ENCODE measurements at regions not wholly inside any gene's neighbourhood (a gene's known extent, or its start where the extent isn't known, plus 50 kb on each side); places are given as distances from the start of the nearest gene placed in this dataset.

DNA sequence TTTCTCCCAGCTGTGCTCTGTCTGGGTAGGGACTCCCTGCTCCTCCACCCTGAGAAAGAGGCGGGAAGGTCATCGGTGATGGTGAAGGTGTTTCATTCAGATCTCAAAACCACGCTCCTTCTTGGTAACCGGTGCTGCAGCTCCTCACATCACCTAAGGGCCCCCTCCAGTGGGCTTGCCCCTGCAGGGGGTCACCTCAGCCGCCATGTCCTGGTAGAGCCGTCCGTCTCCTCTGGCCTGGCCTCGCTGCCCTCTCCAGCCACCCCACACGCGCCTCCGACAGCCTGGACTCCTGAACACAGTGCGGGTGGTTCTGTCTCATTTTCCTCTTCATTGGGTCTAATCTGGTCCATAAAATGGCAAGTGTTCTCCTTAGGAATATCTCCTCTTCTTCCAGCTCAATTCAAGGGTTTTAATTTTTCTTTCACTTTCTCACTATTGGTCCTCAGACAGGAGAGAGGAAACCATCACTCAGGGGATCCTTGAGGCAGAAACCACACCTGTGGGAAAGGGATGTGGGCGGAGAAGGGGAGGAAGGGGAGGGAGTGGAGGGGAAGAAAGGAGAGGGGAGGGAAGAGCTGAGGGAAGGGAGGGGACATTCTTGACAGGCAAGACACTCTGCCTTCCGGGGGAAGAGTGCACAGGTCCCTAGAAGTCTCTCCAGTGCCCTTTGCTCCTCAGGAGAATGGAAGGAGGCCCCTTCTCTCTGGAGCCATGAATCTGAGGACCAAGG is 1338.4 kb downstream of the TBC1D22A start:
- H3K27me3 ChIP-seq (ENCODE audit: control insufficient read depth, insufficient read depth, low read length), result no peaks in the 10 kb centered on the region
- H3K36me3 ChIP-seq (replicated peaks; ENCODE audit: control insufficient read depth, insufficient read depth, low read length), result no peaks in the 10 kb centered on the region
- H3K4me3 ChIP-seq (ENCODE audit: insufficient read depth, low read depth, low read length), result no peak overlapping the region
- DNase-seq, result no peak

DNA sequence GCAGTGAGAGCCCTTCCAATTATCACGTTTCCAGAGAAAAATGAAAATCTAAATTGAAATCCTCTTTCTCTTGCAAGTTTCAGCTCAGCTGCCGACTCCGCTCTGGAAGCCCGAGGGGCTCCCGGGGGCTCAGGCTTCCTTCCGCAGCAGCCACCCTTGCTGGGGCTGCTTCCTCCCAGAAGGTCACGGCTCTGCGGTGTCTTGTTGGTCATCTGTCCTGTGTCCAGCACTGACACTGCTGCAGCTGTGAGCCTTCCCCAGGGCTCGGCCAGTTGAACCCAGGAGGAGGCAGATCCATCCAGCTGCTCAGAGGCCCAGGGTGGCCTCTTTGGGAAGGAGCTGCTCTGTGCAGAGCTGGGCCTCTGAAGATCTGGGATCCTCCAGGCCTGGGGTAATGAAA is 1337.2 kb downstream of the TBC1D22A start:
- DNase-seq, result no peak
- Histone ChIP-seq H3K4me3 (ENCODE audit: insufficient read depth, low read depth, low read length) (no peak overlapping the region), H3K36me3 (replicated peaks; ENCODE audit: control insufficient read depth, insufficient read depth, low read length) (no peaks in the 10 kb centered on the region), H3K27me3 (ENCODE audit: control insufficient read depth, insufficient read depth, low read length) (no peaks in the 10 kb centered on the region)

DNA sequence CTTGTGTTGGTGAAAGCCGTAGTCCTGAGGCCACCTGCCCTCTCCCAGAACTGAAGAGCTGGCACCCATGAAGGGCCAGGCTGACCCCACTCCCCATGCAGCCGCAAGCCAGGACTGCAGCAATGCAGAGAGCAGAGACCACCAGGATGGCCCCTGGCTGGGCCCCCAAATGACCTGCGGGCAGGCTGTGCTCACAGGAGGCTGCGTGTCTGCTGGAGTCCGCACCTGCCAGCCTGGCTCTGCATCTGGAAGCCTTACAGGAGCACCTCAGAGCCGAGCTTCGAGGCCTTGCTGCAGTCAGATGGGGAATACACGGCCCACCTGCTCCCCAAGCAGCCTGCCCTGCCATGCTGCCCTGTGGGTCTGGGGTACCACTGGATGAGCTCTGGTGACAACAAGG is 1336.8 kb downstream of the TBC1D22A start:
- H3K36me3 ChIP-seq (replicated peaks; ENCODE audit: control insufficient read depth, insufficient read depth, low read length), result no peaks in the 10 kb centered on the region
- H3K27me3 ChIP-seq (ENCODE audit: control insufficient read depth, insufficient read depth, low read length), result no peaks in the 10 kb centered on the region
- H3K4me3 ChIP-seq (ENCODE audit: insufficient read depth, low read depth, low read length), result no peak overlapping the region
- no peak for DNase-seq

DNA sequence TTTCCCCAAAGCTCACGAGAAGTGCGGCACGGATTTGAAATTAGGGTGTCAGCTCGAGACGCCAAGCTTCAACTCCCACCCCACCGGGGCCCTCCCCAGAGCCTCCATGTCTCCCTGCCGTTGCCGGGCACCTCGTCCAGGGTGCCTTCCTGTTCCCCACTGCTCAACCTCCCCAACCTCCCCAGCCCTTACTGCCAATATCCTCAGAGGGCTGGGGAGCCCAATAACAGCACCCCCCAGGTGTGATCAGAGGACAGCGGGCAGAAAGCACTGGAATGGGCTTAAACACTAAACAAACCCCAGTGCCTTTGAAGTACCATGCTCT is 1336.4 kb downstream of the TBC1D22A start:
- Histone ChIP-seq H3K4me3 (ENCODE audit: insufficient read depth, low read depth, low read length) (no peak overlapping the region), H3K27me3 (ENCODE audit: control insufficient read depth, insufficient read depth, low read length) (no peaks in the 10 kb centered on the region), H3K36me3 (replicated peaks; ENCODE audit: control insufficient read depth, insufficient read depth, low read length) (no peaks in the 10 kb centered on the region)
- no peak for DNase-seq

DNA sequence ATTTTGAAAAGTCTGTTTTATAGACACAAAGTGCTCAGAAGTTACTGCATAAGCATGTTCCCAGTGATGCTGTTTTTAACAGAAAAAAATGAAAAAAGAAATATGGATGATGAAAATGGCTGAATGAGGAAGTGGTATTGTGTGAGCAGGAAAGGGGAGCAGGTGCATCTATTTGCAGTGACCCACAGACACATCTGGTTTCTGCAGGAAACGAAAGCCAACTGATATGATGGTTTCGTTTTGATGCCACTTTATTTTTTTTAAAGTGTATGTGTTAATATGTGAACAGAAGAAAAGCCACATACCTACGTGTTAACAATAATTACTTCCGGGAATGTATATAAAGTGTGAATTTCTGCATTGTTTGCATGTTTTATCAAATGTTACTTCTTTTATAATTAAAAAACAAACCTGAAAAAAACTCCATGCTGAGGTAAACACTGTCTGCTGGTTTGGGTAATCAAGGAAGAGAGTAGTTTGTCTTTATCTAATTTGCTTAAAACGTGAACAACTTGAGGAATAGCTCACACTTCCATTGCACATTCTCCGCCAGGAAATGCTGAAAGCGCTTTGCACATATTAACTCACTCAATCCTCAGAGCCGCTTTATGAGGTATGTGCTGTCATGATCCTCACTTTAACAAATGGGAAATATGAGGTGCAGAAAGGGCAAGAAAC is 1335.9 kb downstream of the TBC1D22A start:
- H3K36me3 ChIP-seq (replicated peaks; ENCODE audit: control insufficient read depth, insufficient read depth, low read length), result no peaks in the 10 kb centered on the region
- no peak for DNase-seq
- H3K4me3 ChIP-seq (ENCODE audit: insufficient read depth, low read depth, low read length), result no peak overlapping the region
- no peaks in the 10 kb centered on the region for H3K27me3 ChIP-seq (ENCODE audit: control insufficient read depth, insufficient read depth, low read length)

DNA sequence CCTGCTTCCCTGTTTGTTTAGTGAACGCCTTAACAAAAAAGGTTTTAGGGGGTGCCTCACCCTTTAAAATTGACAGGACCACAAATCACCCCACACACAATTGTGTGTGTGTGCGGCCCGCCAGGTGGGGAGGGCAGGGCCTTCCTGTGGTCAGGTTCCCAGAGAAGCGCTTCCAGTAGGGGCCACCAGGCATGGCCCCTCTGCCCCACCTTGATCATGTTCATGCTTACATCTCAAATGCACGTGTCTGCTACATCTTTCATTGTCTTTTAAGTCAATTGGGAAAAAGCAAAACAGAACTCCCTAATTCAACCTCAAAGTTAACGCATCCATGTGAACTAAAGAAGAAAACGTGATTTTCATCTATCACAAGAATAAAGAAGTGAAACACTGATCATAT is 1335.3 kb downstream of the TBC1D22A start:
- no peak for DNase-seq

DNA sequence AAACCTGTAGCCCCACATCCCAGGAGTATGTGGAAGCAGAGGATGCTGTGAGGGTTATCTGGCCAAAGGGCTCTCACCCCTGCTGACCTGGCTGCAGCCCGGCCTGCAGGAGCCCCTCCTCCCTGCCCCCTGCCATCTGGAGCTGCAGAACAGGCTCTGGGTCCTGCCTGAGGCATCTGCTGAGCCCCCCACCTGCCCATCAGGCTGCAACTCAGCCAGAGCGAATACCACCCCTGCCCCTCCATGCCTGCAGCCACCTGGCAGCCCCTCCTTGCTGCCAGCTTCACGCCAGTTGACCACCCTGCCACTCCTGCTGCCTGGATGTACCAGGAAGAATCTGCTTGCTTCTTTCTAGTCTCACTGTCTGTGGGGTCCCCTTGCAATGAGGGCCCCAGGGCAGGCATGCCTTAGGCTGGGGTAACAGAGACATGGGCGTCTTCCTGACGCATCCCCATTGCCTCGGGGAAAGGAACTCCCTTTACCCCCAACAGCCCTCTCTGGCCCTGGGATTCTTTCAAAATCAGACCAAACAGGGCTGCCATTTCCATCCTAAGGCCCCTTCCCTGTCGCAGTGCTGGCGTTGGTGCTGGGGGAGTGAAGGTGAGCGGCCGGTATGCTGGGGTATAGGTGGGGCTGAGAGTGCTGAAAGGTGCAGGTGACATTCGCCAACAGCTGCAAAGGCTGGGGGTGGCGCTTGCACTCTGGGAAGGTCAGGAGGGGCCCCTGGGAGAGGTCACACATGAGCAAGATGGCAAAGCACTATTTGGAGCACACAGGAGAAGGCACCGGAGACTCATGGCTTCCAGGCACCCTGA is 1334.6 kb downstream of the TBC1D22A start:
- H3K27me3 ChIP-seq (ENCODE audit: control insufficient read depth, insufficient read depth, low read length), result no peaks in the 10 kb centered on the region
- no peaks in the 10 kb centered on the region for H3K36me3 ChIP-seq (replicated peaks; ENCODE audit: control insufficient read depth, insufficient read depth, low read length)
- DNase-seq, result peak; percentile 58
- H3K4me3 ChIP-seq (ENCODE audit: insufficient read depth, low read depth, low read length), result no peak overlapping the region

More for the DNA sequence above, 1335.3 kb downstream of the TBC1D22A start:
- no peaks in the 10 kb centered on the region for H3K36me3 ChIP-seq (replicated peaks; ENCODE audit: control insufficient read depth, insufficient read depth, low read length)
- H3K4me3 ChIP-seq (ENCODE audit: insufficient read depth, low read depth, low read length), result no peak overlapping the region
- H3K27me3 ChIP-seq (ENCODE audit: control insufficient read depth, insufficient read depth, low read length), result no peaks in the 10 kb centered on the region

DNA sequence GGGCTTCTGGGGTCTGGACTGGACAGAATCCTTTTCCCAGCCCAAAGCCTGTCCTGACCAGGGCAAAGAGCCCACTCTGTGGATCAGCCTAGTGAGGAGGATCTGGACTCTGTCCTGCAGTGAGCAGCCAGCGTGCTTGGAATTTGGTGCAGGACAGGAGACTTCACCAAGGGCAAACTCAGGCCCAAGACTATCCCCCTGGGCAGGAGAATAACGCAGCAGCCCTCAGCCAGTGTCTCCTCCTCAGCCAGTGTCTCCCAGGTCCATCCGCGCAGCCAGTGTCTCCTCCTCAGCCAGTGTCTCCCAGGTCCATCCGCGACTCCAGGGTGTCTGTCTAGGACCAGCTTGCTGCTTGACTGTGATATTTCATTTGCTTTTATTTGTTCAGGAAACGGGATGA is 1334.0 kb downstream of the TBC1D22A start:
- no peak overlapping the region for H3K4me3 ChIP-seq (ENCODE audit: insufficient read depth, low read depth, low read length)
- H3K27me3 ChIP-seq (ENCODE audit: control insufficient read depth, insufficient read depth, low read length), result no peaks in the 10 kb centered on the region
- no peaks in the 10 kb centered on the region for H3K36me3 ChIP-seq (replicated peaks; ENCODE audit: control insufficient read depth, insufficient read depth, low read length)
- no peak for DNase-seq

DNA sequence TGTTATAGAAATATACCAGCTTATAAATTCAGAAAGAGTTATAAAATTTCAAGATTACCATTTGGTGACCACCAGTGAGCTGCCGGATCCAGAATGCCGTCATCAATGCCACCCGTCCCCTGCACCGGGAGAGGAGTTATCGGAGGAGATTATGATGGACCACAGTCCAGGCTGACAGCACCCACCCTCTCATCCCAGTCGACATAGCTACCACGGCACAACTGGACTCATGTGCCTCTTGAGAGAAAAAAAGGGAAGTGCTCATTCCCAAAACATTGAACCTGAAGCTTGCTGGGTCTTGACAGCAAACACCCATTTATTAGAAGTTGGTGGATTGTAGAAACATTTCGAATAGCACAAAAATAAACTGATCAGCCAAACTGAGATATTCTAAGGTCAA is 1331.5 kb downstream of the TBC1D22A start:
- H3K36me3 ChIP-seq (replicated peaks; ENCODE audit: control insufficient read depth, insufficient read depth, low read length), result no peaks in the 10 kb centered on the region
- no peak for DNase-seq
- no peak overlapping the region for H3K4me3 ChIP-seq (ENCODE audit: insufficient read depth, low read depth, low read length)
- H3K27me3 ChIP-seq (ENCODE audit: control insufficient read depth, insufficient read depth, low read length), result no peaks in the 10 kb centered on the region

DNA sequence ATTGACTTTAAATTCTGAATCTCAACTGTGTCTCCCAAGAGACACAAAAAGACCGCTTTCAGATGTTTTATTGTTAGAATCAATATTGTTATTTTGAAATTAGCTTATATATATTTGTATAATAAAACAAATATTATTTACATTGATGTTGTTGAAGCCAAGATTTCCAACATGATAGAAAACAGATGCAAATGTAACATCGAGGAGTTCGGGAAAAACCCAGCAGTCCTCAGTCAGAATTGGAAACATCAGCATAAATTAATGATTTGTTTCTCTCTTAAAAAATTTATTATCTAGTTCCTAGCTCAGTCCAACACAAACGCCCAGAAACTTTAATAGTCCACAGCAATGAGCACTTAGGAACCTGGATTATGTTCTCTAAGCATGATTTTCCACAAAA is 1330.4 kb downstream of the TBC1D22A start:
- Histone ChIP-seq H3K27me3 (ENCODE audit: control insufficient read depth, insufficient read depth, low read length) (no peaks in the 10 kb centered on the region), H3K36me3 (replicated peaks; ENCODE audit: control insufficient read depth, insufficient read depth, low read length) (no peaks in the 10 kb centered on the region), H3K4me3 (ENCODE audit: insufficient read depth, low read depth, low read length) (no peak overlapping the region)
- DNase-seq, result no peak

DNA sequence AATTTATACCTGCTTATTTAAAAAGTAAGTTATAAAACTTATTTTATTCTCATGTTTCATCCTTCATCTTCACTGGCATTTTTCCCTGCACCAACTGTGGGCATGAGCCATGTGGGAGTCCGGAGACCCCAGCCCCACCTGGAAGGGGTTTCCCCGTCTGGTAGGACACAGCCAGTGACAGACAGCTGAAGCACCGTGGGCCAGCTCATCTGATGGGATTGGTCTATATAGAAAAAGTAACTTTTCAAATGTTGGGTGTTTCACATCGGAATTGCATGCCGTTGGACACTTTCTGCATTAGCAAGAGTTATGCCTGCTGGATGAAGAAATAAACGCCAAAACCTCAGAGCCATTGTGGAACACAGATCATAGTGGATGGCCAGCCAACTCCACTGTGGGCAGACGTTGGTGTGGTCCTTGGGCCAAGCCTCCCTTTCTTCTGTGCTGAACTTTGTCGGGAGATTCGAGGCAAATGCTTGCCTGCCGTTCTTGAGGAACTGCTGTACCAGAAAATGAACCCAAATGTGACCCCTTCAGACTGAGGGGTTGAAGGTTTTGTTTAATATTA is 1329.3 kb downstream of the TBC1D22A start:
- DNase-seq, result no peak

DNA sequence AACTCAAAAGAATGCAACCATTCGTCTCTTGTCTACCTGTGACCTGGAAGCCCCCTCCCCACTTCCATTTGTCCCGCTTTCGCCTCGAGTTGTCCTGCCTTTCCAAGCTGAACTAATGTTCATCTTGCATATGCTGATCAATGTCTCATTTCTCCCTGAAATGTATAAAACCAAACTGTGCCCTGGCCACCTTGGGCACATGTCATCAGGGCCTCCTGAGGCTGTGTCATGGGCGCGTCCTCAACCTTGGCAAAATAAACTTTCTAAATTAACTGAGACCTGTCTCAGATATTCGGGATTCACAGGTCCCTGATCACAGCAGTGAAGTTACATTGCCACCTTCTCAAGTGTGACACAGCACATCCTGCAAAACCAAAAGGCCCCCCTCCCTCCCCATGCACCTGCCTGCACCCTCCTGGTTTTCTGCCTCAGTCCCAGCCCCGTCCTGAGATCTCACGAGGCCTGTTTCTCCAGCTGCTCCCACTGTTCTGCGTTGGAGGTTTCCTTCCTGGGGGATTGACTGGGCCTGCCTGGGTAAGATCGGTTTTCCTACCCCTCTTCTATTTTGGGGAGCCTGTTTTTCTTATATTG is 1328.7 kb downstream of the TBC1D22A start:
- H3K27me3 ChIP-seq (ENCODE audit: control insufficient read depth, insufficient read depth, low read length), result no peaks in the 10 kb centered on the region
- DNase-seq, result no peak

More for the DNA sequence above, 1329.3 kb downstream of the TBC1D22A start:
- Histone ChIP-seq H3K27me3 (ENCODE audit: control insufficient read depth, insufficient read depth, low read length) (no peaks in the 10 kb centered on the region), H3K36me3 (replicated peaks; ENCODE audit: control insufficient read depth, insufficient read depth, low read length) (no peaks in the 10 kb centered on the region), H3K4me3 (ENCODE audit: insufficient read depth, low read depth, low read length) (no peak overlapping the region)

DNA sequence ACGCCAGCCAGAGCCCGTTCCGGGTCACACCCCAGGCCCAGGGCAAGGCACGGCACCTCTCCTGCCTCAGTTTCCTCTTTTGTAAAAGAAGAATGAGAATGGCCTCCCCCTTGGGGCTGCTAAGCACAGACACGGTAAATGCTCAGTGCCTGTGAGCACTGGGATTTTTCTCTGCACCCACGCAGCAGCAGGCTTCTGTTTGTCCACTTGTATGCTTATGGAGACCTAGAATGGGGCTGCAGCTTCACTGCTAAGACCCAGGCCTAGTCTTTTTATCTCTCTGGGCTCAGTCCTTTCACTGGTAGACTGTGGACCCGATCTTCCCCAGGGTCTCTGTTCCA is 1327.9 kb downstream of the TBC1D22A start:
- no peak for DNase-seq
- Histone ChIP-seq H3K36me3 (replicated peaks; ENCODE audit: control insufficient read depth, insufficient read depth, low read length) (no peaks in the 10 kb centered on the region), H3K27me3 (ENCODE audit: control insufficient read depth, insufficient read depth, low read length) (no peaks in the 10 kb centered on the region), H3K4me3 (ENCODE audit: insufficient read depth, low read depth, low read length) (no peak overlapping the region)

More for the DNA sequence above, 1328.7 kb downstream of the TBC1D22A start:
- Histone ChIP-seq H3K4me3 (ENCODE audit: insufficient read depth, low read depth, low read length) (no peak overlapping the region), H3K36me3 (replicated peaks; ENCODE audit: control insufficient read depth, insufficient read depth, low read length) (no peaks in the 10 kb centered on the region)

DNA sequence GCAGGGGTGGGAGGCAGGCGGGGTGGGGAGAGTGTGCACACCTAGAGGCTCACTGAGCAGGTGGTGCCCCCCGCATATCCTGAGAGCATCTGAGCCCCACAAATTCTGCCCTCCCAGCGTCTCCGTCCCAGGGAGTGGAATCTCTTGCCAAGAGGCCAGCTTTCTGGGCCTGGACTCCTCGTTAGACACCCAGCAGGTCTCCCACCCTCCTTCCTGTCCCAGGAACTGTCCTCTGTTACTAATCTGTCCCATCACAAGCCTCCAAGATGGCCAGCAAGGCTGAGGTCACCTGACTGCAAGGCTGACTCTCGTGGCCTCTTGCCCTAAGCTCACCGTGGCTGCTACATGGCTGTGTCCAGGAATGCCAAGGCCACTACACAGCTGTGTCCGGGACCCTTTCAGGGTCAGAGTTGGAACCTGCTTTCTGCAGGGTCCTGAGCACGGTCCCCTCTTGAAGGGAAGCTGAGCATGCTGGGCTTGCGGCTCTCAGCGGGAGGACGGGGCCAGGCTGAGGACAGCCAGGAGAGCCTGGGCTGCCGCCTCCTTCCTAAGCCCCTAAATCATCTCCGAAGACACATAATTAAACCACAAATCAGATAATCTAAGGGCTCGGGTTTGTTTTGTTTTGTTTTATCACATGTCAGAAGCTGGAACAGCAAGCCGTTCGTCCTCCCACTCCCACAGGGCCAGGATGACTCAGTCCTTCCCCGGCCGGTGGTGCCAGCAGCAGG is 1327.3 kb downstream of the TBC1D22A start:
- no peak overlapping the region for H3K4me3 ChIP-seq (ENCODE audit: insufficient read depth, low read depth, low read length)
- no peak for DNase-seq

More for the DNA sequence above, 1327.3 kb downstream of the TBC1D22A start:
- no peaks in the 10 kb centered on the region for H3K27me3 ChIP-seq (ENCODE audit: control insufficient read depth, insufficient read depth, low read length)
- H3K36me3 ChIP-seq (replicated peaks; ENCODE audit: control insufficient read depth, insufficient read depth, low read length), result no peaks in the 10 kb centered on the region

All from H7 (cell line).